ENCODE measurements at regions not wholly inside any gene's neighbourhood (a gene's known extent, or its start where the extent isn't known, plus 50 kb on each side); places are given as distances from the start of the nearest gene placed in this dataset.
A peak's percentile ranks its signal among the peaks of the same experiment; 100 is the strongest.

DNA sequence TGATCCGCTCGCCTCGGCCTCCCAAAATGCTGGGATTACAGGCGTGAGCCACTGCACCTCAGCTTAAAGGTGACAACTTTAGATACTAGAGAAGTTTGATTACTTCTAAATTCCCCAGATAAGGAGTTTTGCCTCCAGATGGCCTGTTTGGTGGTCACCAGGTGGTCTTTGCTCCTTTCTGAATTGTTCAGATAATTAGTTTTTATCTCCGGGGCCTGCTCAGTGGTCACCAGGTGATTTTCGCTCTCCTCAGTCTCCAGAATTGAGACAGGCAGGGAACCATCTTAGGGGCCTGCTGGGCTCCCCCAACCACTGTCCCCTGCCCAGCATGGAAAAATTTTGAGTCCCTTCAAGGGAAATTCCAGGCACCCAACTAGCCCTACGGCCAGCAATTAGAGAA, 62.6 kb downstream of the GPR6 start:
- peak overlapping the region in 2 of 11 experiments; percentile 5 to 11; a peak in 1 of 22 replicates for H3K9ac ChIP-seq
- H4K20me1 ChIP-seq, result no peaks in the 10 kb centered on the region
- TF ChIP-seq Cebpa-rat (IDR thresholded peaks at IDR 0.05), result no peak
- H3K4me3 ChIP-seq, result no peak overlapping the region
- H3K4me2 ChIP-seq, result peak overlapping the region; percentile 27 to 89 (median 79); a peak in 18 of 22 replicates
- H3K36me3 ChIP-seq, result no peaks in the 10 kb centered on the region
- peaks cover 43 to 66% (median 58%) of the 10 kb centered on the region in 10 experiments for H3K4me1 ChIP-seq
- no peak overlapping the region for H3K27ac ChIP-seq
- H3K9me3 ChIP-seq (replicated peaks in 1 of 11), result peaks cover 3 to 16% (median 11%) of the 10 kb centered on the region in 11 experiments
- H3K27me3 ChIP-seq, result no peaks in the 10 kb centered on the region

DNA sequence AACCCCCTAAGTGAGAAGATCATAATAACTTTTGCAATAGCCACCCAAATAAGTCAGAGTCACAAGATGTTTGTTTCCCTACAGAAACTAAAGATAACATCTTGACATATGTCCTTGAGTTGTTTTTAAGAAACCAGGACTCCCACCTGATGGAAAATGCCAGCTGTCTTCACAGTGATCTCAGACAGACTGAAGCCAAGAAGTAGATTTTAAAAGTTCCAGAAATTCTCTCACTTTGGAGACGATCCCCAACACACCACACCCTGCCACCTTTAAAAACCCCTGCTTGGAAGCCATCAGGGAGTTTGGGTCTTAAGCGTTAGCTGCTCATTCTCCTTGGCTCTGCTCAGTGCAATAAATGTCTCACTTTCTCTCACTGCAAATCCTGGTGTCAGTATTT, 63.0 kb downstream of the GPR6 start:
- TF ChIP-seq Cebpa-rat (IDR thresholded peaks at IDR 0.05), result no peak
- Histone ChIP-seq H3K4me1 (peaks cover 43 to 66% (median 58%) of the 10 kb centered on the region in 10 experiments), H4K20me1 (no peaks in the 10 kb centered on the region), H3K9me3 (replicated peaks in 1 of 11) (peaks cover 7 to 19% (median 15%) of the 10 kb centered on the region in 11 experiments), H3K27me3 (no peaks in the 10 kb centered on the region), H3K4me3 (no peak overlapping the region), H3K27ac (no peak overlapping the region; a peak in 1 of 22 replicates), H3K9ac (peak overlapping the region in 2 of 11 experiments; percentile 5 to 11; a peak in 2 of 22 replicates), H3K4me2 (peak overlapping the region in 10 of 11 experiments; percentile 1 to 87 (median 56); a peak in 12 of 22 replicates), H3K36me3 (no peaks in the 10 kb centered on the region)

DNA sequence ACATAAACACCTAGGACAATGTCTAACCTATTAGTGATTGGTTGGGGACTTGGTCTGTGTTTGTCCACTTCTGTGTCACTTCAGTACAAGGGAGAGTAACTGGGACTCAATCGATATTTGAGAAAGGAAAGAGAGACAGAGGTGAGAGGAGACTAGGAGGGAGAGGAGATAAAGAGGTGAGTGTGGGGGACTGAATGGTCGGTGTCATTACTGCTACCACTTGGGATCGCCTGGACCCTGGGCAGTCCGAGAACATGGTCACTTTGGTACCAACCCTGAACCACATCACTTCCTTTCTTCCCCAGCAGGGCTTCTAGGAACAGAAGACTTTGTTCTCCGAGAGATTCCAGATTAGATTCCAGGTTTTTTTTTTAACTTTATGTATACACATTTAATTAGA, 63.7 kb downstream of the GPR6 start:
- no peaks in the 10 kb centered on the region for H3K36me3 ChIP-seq
- no peak overlapping the region for H3K4me3 ChIP-seq
- H3K9ac ChIP-seq, result no peak overlapping the region; a peak in 1 of 22 replicates
- peak overlapping the region in 6 of 11 experiments; percentile 19 to 87 (median 56); a peak in 7 of 22 replicates for H3K4me2 ChIP-seq
- peaks cover 43 to 66% (median 58%) of the 10 kb centered on the region in 10 experiments for H3K4me1 ChIP-seq
- H3K27ac ChIP-seq, result no peak overlapping the region; a peak in 1 of 22 replicates
- no peaks in the 10 kb centered on the region for H4K20me1 ChIP-seq
- H3K9me3 ChIP-seq (replicated peaks in 1 of 11), result peaks cover 7 to 25% (median 16%) of the 10 kb centered on the region in 11 experiments
- H3K27me3 ChIP-seq, result no peaks in the 10 kb centered on the region
- TF ChIP-seq Cebpa-rat (IDR thresholded peaks at IDR 0.05), result no peak

DNA sequence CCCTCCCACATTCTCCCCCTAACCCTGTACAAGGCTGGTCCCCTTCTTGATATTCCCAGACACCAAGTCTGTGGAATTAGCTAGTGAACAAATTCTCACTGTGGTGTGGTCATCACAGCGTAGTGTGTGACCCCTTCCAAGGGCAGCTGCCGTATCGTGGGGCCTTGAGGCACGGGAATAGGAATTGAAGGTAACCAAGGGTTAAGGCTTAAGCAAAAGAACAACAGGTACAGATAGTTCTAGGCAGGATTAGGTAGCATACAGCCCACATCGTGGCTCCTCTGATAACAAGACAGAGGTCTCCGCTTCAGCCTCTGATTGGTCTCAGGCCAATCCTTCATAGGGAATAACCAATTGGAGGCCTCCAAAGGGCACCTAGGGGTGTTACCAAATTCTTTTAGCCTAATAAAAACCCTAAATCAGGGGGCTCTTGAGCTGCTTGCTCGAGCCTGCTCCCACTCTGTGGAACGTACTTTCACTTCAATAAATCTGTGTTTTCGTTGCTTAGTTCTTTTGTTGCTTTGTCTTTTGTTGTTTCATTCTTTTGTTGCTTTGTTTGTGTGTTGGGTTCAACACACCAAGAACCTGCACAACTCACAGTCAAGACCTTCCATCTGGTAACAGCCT, 64.7 kb downstream of the GPR6 start:
- Histone ChIP-seq H3K9ac (peak overlapping the region in 4 of 11 experiments; percentile 53 to 68 (median 59); a peak in 4 of 22 replicates), H3K4me1 (peaks cover 41 to 66% (median 57%) of the 10 kb centered on the region in 10 experiments), H3K9me3 (replicated peaks in 1 of 11) (peaks cover 12 to 32% (median 20%) of the 10 kb centered on the region in 11 experiments), H3K4me2 (peak overlapping the region; percentile 37 to 80 (median 67)), H3K36me3 (no peaks in the 10 kb centered on the region), H3K27me3 (no peaks in the 10 kb centered on the region), H4K20me1 (no peaks in the 10 kb centered on the region), H3K27ac (peak overlapping the region; percentile 61 to 83 (median 74); a peak in 21 of 22 replicates), H3K4me3 (peak overlapping the region in 1 of 10 experiments; percentile 9; a peak in 1 of 20 replicates)
- TF ChIP-seq Cebpa-rat (IDR thresholded peaks at IDR 0.05), result no peak

DNA sequence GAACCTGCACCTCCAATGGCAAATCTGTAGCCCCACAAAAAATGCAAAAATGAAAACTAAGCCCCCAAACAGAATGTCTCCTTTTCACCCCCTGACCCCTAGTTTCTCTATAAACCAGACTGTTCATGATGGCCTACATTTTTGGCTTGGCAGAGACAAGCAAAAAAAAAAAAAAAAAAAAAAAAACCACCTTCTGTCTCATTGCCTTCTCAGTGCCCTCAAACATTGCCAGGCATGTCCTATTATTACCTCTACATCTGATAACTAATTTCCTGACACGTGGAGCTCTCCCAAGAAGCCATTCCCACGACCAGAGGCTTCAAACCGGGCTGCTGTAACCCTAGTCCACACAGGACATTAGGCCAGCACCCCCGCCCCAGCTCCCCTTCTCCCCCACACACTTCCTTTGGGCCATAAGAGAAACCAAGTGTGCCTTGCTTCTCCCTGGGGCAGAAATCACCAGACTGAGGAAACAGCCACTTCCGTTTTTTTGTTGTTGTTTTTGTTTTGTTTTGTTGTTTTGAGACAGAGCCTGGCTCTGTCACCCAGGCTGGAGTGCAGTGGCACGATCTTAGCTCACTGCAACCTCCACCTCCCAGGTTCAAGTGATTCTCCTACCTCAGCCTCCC, 65.4 kb downstream of the GPR6 start:
- no peaks in the 10 kb centered on the region for H4K20me1 ChIP-seq
- H3K27ac ChIP-seq, result peak overlapping the region; percentile 61 to 83 (median 74)
- peaks cover 15 to 39% (median 27%) of the 10 kb centered on the region in 11 experiments for H3K9me3 ChIP-seq (replicated peaks in 1 of 11)
- peaks cover 36 to 65% (median 52%) of the 10 kb centered on the region in 10 experiments for H3K4me1 ChIP-seq
- H3K36me3 ChIP-seq, result no peaks in the 10 kb centered on the region
- peak overlapping the region; percentile 37 to 80 (median 67) for H3K4me2 ChIP-seq
- H3K27me3 ChIP-seq, result no peaks in the 10 kb centered on the region
- peak overlapping the region in 2 of 10 experiments; percentile 30 to 39; a peak in 3 of 20 replicates for H3K4me3 ChIP-seq
- no peak for TF ChIP-seq Cebpa-rat (IDR thresholded peaks at IDR 0.05)
- peak overlapping the region; percentile 21 to 68 (median 55); a peak in 20 of 22 replicates for H3K9ac ChIP-seq

DNA sequence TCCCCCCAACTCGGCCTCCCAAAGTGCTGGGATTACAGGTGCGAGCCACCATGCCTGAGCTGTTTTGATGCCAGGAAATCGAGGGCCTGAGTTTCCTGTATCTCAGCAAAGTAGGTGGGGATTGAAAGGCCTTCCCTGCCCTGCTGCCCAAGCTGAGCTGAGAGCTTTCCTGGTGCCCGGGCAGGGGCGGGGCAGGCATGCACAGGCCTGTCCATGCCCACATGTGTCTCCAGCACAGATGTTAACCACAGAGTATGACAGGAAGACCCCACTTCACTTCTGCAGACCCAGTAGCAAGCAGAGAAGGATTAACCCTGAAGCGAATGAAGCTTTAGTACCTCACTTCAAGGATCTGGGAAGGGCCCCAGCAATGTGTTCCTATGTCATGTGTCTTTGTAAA, 66.0 kb downstream of the GPR6 start:
- Histone ChIP-seq H3K4me2 (peak overlapping the region; percentile 37 to 80 (median 67)), H3K4me3 (peak overlapping the region in 2 of 10 experiments; percentile 30 to 39; a peak in 2 of 20 replicates), H4K20me1 (no peaks in the 10 kb centered on the region), H3K9me3 (replicated peaks in 1 of 11) (peaks cover 15 to 39% (median 28%) of the 10 kb centered on the region in 11 experiments), H3K4me1 (peaks cover 36 to 62% (median 47%) of the 10 kb centered on the region in 10 experiments), H3K9ac (peak overlapping the region; percentile 1 to 68 (median 55); a peak in 19 of 22 replicates), H3K36me3 (no peaks in the 10 kb centered on the region), H3K27ac (peak overlapping the region; percentile 61 to 83 (median 74)), H3K27me3 (no peaks in the 10 kb centered on the region)
- TF ChIP-seq Cebpa-rat (IDR thresholded peaks at IDR 0.05), result no peak

DNA sequence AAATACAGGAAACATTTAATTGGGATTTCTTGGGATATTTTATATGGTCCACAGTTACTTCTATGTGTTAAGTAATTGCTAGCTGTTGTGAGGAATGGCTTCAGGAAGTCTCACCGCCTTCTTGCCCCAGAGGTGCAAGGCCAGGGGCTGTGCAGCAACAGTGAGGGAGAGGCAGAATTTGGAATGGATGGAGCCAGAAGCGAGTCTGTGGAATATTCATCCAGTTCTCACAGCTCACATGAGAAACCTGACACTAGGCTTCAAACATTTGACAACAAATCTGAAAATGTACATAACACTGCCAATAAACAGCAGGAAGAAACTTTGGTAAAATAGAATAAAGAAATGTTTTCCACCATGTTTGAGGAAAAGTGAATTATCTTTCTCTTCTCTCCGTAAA, 66.5 kb downstream of the GPR6 start:
- peak overlapping the region; percentile 37 to 80 (median 67) for H3K4me2 ChIP-seq
- H3K9ac ChIP-seq, result peak overlapping the region in 1 of 11 experiments; percentile 53; a peak in 1 of 22 replicates
- no peaks in the 10 kb centered on the region for H3K36me3 ChIP-seq
- H3K4me1 ChIP-seq, result peaks cover 35 to 56% (median 45%) of the 10 kb centered on the region in 10 experiments
- TF ChIP-seq Cebpa-rat (IDR thresholded peaks at IDR 0.05), result no peak
- no peak overlapping the region for H3K4me3 ChIP-seq
- H3K9me3 ChIP-seq (replicated peaks in 1 of 11), result peaks cover 15 to 39% (median 28%) of the 10 kb centered on the region in 11 experiments
- peak overlapping the region in 10 of 11 experiments; percentile 61 to 83 (median 76); a peak in 15 of 22 replicates for H3K27ac ChIP-seq
- H4K20me1 ChIP-seq, result no peaks in the 10 kb centered on the region
- H3K27me3 ChIP-seq, result no peaks in the 10 kb centered on the region

DNA sequence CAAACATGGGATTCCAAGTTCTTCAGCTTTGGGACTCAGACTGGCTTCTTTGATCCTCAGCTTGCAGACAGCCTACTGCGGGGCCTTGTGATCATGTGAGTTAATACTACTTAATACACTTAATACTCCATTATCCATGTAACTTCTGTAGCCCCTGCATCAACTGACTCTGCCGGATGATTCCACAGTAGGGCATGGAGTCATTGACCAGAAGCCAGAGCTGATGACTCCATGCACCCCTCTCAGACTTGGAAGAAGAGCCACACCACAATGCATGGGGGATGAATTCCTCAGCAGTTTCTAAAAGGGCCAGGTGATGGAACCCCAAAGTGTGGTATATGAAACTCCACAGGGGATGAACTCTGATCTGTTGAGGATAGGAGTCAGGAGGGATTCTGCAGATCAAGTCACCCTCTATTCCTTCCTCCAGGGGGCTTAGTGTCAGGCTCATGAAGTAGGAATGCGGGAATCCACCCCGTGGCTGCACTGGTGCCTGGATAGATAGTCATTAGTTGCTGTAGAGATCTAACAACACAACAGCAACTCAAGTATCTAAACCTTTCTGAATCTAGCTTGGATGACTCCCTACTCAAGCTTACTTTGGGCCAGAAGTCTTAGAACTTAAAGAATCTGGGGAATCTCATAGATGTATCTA, 70.2 kb downstream of the GPR6 start:
- peaks cover 8 to 29% (median 22%) of the 10 kb centered on the region in 11 experiments for H3K9me3 ChIP-seq (replicated peaks in 1 of 11)
- H3K27ac ChIP-seq, result no peak overlapping the region
- H3K4me2 ChIP-seq, result no peak overlapping the region
- no peaks in the 10 kb centered on the region for H4K20me1 ChIP-seq
- H3K9ac ChIP-seq, result no peak overlapping the region
- no peaks in the 10 kb centered on the region for H3K27me3 ChIP-seq
- H3K36me3 ChIP-seq, result no peaks in the 10 kb centered on the region
- no peak for TF ChIP-seq Cebpa-rat (IDR thresholded peaks at IDR 0.05)
- H3K4me1 ChIP-seq, result peaks cover 13 to 22% (median 14%) of the 10 kb centered on the region in 10 experiments
- no peak overlapping the region for H3K4me3 ChIP-seq
